ENCODE measurements at regions not wholly inside any gene's neighbourhood (a gene's known extent, or its start where the extent isn't known, plus 50 kb on each side); places are given as distances from the start of the nearest gene placed in this dataset.

DNA sequence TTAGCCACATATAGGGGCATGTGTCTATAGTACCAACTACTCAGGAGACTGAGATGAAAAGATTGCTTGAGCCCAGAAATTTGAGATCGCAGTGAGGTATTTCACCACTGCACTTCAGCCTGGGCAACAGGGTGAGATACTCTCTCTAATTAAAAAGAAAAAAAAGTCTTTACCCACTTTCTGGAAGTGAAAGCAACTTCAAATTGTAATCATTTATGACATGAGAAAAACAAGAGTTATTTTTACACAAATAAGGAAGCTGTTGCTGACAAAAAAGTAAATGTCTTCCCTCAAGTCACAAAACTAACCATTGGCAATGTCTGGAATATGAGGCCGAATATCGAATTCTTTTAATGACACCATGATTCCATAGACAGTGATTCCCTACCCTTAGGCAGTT, 71.4 kb downstream of the GLYATL1 start:
- no peak for TF ChIP-seq NFE2L2 (IDR thresholded peaks at IDR 0.05; ENCODE audit: low read depth, low read length)
- TF ChIP-seq, protein P1, sequence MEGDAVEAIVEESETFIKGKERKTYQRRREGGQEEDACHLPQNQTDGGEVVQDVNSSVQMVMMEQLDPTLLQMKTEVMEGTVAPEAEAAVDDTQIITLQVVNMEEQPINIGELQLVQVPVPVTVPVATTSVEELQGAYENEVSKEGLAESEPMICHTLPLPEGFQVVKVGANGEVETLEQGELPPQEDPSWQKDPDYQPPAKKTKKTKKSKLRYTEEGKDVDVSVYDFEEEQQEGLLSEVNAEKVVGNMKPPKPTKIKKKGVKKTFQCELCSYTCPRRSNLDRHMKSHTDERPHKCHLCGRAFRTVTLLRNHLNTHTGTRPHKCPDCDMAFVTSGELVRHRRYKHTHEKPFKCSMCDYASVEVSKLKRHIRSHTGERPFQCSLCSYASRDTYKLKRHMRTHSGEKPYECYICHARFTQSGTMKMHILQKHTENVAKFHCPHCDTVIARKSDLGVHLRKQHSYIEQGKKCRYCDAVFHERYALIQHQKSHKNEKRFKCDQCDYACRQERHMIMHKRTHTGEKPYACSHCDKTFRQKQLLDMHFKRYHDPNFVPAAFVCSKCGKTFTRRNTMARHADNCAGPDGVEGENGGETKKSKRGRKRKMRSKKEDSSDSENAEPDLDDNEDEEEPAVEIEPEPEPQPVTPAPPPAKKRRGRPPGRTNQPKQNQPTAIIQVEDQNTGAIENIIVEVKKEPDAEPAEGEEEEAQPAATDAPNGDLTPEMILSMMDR (conservative IDR thresholded peaks at IDR 0.05; ENCODE audit: low read depth, low read length): no peak
- no peak for TF ChIP-seq POLR2A (IDR thresholded peaks at IDR 0.05; ENCODE audit: low read depth, low read length)
- no peak for TF ChIP-seq RAD21 (IDR thresholded peaks at IDR 0.05; ENCODE audit: low read length)
- TF ChIP-seq MXI1 (IDR thresholded peaks at IDR 0.05; ENCODE audit: borderline replicate concordance, low read depth, low read length): no peak
